Smooth muscle cell (in vitro differentiated cells): ENCODE measurements at regions not wholly inside any gene's neighbourhood (a gene's known extent, or its start where the extent isn't known, plus 50 kb on each side); places are given as distances from the start of the nearest gene placed in this dataset.

Experiments
- DNase-seq: peaks from one replicate; lab custom pipeline; 2025; ENCODE audit not compliant: unreplicated experiment; lab: John Stamatoyannopoulos, UW
- H2AFZ ChIP-seq: fragments of 200-600 bp; sonication (generic); 2 replicates; pipeline ENCODE4 v1.6.0; 2016; ENCODE audit warnings: antibody characterized with exemption, low read depth, mild to moderate bottlenecking
- H3F3A ChIP-seq: fragments of 200-600 bp; sonication (generic); 2 replicates; pipeline ENCODE4 v1.6.0; 2017; ENCODE audit warnings: antibody characterized with exemption, low read depth
- H3K27ac ChIP-seq: fragments of 200-600 bp; sonication (generic); 2 replicates; pipeline ENCODE4 v1.5.1; 2016; ENCODE audit warnings: low read depth, mild to moderate bottlenecking
- H3K27me3 ChIP-seq: fragments of 200-600 bp; sonication (generic); 2 replicates; pipeline ENCODE4 v1.6.1; 2016; ENCODE audit warnings: low read depth, mild to moderate bottlenecking
- H3K36me3 ChIP-seq: fragments of 200-600 bp; sonication (generic); 2 replicates; pipeline ENCODE4 v1.5.1; 2016; ENCODE audit warnings: low read depth
- H3K4me1 ChIP-seq: fragments of 200-600 bp; sonication (generic); 2 replicates; pipeline ENCODE4 v1.5.1; 2016; ENCODE audit warnings: low read depth
- H3K4me2 ChIP-seq: fragments of 200-600 bp; sonication (generic); 2 replicates; pipeline ENCODE4 v1.6.0; 2016; ENCODE audit warnings: mild to moderate bottlenecking
- H3K4me3 ChIP-seq: fragments of 200-600 bp; sonication (generic); 2 replicates; pipeline ENCODE4 v1.5.1; 2016; ENCODE audit warnings: mild to moderate bottlenecking
- H3K79me2 ChIP-seq: fragments of 200-600 bp; sonication (generic); 2 replicates; pipeline ENCODE4 v1.6.0; 2016; ENCODE audit warnings: low read depth, mild to moderate bottlenecking
- H3K9ac ChIP-seq: fragments of 200-600 bp; sonication (generic); 2 replicates; pipeline ENCODE4 v1.6.0; 2016; ENCODE audit warnings: low read depth
- H3K9me3 ChIP-seq: fragments of 200-600 bp; sonication (generic); replicated peaks from 2 replicates; pipeline ENCODE4 v1.5.1; 2016; ENCODE audit warnings: low read depth
- H4K20me1 ChIP-seq: fragments of 200-600 bp; sonication (generic); 2 replicates; pipeline ENCODE4 v1.6.0; 2016; ENCODE audit warnings: low read depth
- CTCF ChIP-seq: fragments of 200-600 bp; sonication (generic); IDR thresholded peaks from 2 replicates; pipeline ENCODE4 v1.5.1; 2017; ENCODE audit warnings: borderline replicate concordance, mild to moderate bottlenecking, antibody characterized with exemption; ENCODE audit not compliant: insufficient read depth, poor library complexity, severe bottlenecking
- WGBS: methylation state at CpG from one replicate; pipeline ENCODE4 v1.1.7; 2016; ENCODE audit warnings: low lambda C conversion rate; 5-methylcytosine and 5-hydroxymethylcytosine counted together

- no peaks in the 10 kb centered on the region for H4K20me1 ChIP-seq
Measured at GRCh38 chr6:104505838-104506237, 353.9 kb downstream of the HACE1 start.

DNA sequence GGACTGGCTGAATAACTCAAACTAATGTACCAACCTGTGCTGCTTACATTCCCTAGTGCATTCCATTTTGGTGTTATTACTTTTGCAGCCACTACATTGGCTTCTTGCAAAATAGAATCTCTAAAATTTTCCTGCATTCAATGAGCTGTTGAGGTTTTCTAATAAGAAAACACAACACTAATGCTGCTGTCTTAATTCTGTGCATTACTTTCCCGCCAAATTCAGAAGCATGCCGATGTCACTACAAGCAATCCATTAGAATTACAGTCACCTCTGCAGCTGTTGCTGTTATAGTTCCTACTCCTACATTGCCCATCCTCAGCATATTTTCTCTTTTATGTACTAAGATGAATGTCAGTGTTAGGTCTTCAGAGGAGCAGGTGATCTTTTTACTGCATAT lies 359.5 kb downstream of the HACE1 start:
- H4K20me1 ChIP-seq = no peaks in the 10 kb centered on the region
- H3F3A ChIP-seq = no peaks in the 10 kb centered on the region
- H3K9me3 ChIP-seq = no peaks in the 10 kb centered on the region
- H3K4me2 ChIP-seq = no peak overlapping the region
- H3K79me2 ChIP-seq = no peaks in the 10 kb centered on the region
- no peaks in the 10 kb centered on the region for H3K27me3 ChIP-seq
- no peaks in the 10 kb centered on the region for H3K4me1 ChIP-seq
- H2AFZ ChIP-seq = no peak overlapping the region
- no peak overlapping the region for H3K9ac ChIP-seq
- H3K27ac ChIP-seq = no peak overlapping the region
- TF ChIP-seq CTCF = no peak
- no peak for DNase-seq
- H3K36me3 ChIP-seq = no peaks in the 10 kb centered on the region
- no peak overlapping the region for H3K4me3 ChIP-seq
- WGBS = 96% methylated on average over 2 of the region's 2 CpGs

More at GRCh38 chr6:104505838-104506237, 353.9 kb downstream of the HACE1 start:
- DNase-seq = no peak
- H3K27ac ChIP-seq = no peak overlapping the region
- no peaks in the 10 kb centered on the region for H3K4me1 ChIP-seq
- no peak overlapping the region for H3K4me2 ChIP-seq
- no peaks in the 10 kb centered on the region for H3K9me3 ChIP-seq
- H3K9ac ChIP-seq = no peak overlapping the region
- H3K79me2 ChIP-seq = no peaks in the 10 kb centered on the region
- no peaks in the 10 kb centered on the region for H3K36me3 ChIP-seq
- no peaks in the 10 kb centered on the region for H3K27me3 ChIP-seq
- no peaks in the 10 kb centered on the region for H3F3A ChIP-seq
- no peak for TF ChIP-seq CTCF
- H2AFZ ChIP-seq = no peak overlapping the region
- WGBS = 81% methylated on average over 2 of the region's 2 CpGs
- no peak overlapping the region for H3K4me3 ChIP-seq

GRCh38 chr6:104486035-104486434 lies 373.7 kb downstream of the HACE1 start:
- no peak for TF ChIP-seq CTCF
- H3K27me3 ChIP-seq = no peaks in the 10 kb centered on the region
- H3K9ac ChIP-seq = no peak overlapping the region
- no peak overlapping the region for H3K27ac ChIP-seq
- no peaks in the 10 kb centered on the region for H3K4me1 ChIP-seq
- no peaks in the 10 kb centered on the region for H3K36me3 ChIP-seq
- WGBS = 11% methylated on average over 3 of the region's 3 CpGs
- no peaks in the 10 kb centered on the region for H3K79me2 ChIP-seq
- H3K9me3 ChIP-seq = no peaks in the 10 kb centered on the region
- no peaks in the 10 kb centered on the region for H3F3A ChIP-seq
- no peak overlapping the region for H3K4me3 ChIP-seq
- H3K4me2 ChIP-seq = peak overlapping the region; percentile 45
- H2AFZ ChIP-seq = peak overlapping the region; percentile 0
- H4K20me1 ChIP-seq = no peaks in the 10 kb centered on the region
- DNase-seq = no peak

DNA sequence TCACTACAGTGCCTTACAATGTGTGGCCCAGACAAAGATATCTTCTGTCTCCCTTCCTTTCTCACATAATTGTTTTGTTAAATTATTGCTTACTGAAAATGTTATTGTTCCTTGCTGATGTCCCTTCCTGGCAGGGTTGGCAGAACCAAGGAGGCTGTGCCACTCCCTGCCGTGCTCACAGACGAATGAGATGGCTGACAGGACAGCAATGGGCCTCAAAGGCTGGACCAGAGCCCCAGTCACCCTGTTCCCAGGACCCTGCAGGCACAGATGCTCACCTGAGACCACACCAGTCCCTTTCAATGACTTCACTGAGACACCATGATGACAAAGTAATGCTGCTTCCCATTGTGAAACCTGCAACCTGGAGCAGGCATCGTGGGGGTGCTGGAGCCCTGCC lies 375.1 kb downstream of the HACE1 start:
- H4K20me1 ChIP-seq = no peaks in the 10 kb centered on the region
- no peak overlapping the region for H3K4me2 ChIP-seq
- WGBS = 92% methylated on average over 3 of the region's 3 CpGs
- no peak overlapping the region for H3K9ac ChIP-seq
- DNase-seq = no peak
- no peaks in the 10 kb centered on the region for H3K9me3 ChIP-seq
- TF ChIP-seq CTCF = no peak
- H2AFZ ChIP-seq = no peak overlapping the region
- no peak overlapping the region for H3K4me3 ChIP-seq
- H3F3A ChIP-seq = no peaks in the 10 kb centered on the region
- H3K27ac ChIP-seq = no peak overlapping the region
- H3K4me1 ChIP-seq = no peaks in the 10 kb centered on the region
- H3K79me2 ChIP-seq = no peaks in the 10 kb centered on the region
- no peaks in the 10 kb centered on the region for H3K27me3 ChIP-seq
- no peaks in the 10 kb centered on the region for H3K36me3 ChIP-seq
